Muscle layer of colon (tissue), 2 donors: ENCODE measurements at regions not wholly inside any gene's neighbourhood (a gene's known extent, or its start where the extent isn't known, plus 50 kb on each side); places are given as distances from the start of the nearest gene placed in this dataset.

Source experiments
- H3K27ac ChIP-seq: one replicate; pipeline ENCODE4 v1.7.0; 2013; ENCODE audit warnings: low read depth, mild to moderate bottlenecking, low read length, moderate library complexity
- H3K27me3 ChIP-seq, 2 donors: one replicate each; pipeline ENCODE4 v1.7.0; 2013; ENCODE audit warnings: low read length in 2 of 2, mild to moderate bottlenecking in 2 of 2; ENCODE audit not compliant: insufficient read depth in 2 of 2, control insufficient read depth in 1 of 2
- H3K36me3 ChIP-seq: one replicate; pipeline ENCODE4 v1.7.0; 2013; ENCODE audit warnings: mild to moderate bottlenecking, low read length; ENCODE audit not compliant: insufficient read depth
- H3K4me1 ChIP-seq: one replicate; pipeline ENCODE4 v1.7.0; 2013; ENCODE audit warnings: mild to moderate bottlenecking, low read length; ENCODE audit not compliant: insufficient read depth
- H3K4me3 ChIP-seq, 2 donors: one replicate each; pipeline ENCODE4 v1.7.0; 2013; ENCODE audit warnings: low read length in 2 of 2, low read depth in 1 of 2, mild to moderate bottlenecking in 1 of 2, moderate library complexity in 1 of 2
- H3K9ac ChIP-seq: one replicate; pipeline ENCODE4 v1.7.0; 2013; ENCODE audit warnings: low read length
- H3K9me3 ChIP-seq: one replicate; pipeline ENCODE4 v1.7.0; 2013; ENCODE audit warnings: mild to moderate bottlenecking, low read length
- donor health status: abdominal sarcoma.
- donor health status: Adenocarcinoma of cecum.

DNA sequence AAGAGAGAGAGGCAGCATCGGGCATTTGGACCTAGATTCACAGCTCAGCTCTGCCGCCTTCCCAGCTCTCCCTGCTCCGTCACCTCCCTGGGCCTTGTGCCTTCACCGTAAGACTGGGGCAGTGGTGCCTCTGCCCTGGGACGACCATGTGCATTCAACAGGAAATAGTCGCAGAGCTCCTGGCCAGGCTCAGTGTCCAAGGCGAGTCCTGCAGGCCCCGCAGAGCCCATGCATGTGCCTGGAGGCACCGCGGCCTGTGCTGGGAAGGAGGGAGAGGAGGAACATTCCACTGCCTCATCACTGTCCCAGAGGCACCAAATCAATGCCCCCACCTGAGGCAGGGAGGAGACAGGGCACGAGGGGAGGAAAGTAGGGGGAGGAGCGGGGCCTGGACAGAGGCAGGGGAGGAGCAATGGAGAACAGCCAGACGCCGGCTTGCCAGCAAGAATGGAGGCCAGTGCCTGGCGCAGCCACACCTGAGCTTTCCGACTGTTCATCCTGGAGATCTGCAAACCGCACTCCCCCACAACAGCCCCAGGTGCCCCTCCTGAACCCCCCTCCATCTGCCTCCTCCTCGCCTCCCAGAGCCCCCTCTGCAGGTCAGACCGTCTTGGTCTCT, 74.4 kb upstream of the PRR5 start:
- H3K36me3 ChIP-seq: no peaks in the 10 kb centered on the region
- no peak overlapping the region for H3K27ac ChIP-seq
- no peak overlapping the region for H3K4me3 ChIP-seq
- H3K9ac ChIP-seq: no peak overlapping the region
- H3K27me3 ChIP-seq: no peaks in the 10 kb centered on the region
- H3K4me1 ChIP-seq: no peaks in the 10 kb centered on the region
- H3K9me3 ChIP-seq: no peaks in the 10 kb centered on the region

DNA sequence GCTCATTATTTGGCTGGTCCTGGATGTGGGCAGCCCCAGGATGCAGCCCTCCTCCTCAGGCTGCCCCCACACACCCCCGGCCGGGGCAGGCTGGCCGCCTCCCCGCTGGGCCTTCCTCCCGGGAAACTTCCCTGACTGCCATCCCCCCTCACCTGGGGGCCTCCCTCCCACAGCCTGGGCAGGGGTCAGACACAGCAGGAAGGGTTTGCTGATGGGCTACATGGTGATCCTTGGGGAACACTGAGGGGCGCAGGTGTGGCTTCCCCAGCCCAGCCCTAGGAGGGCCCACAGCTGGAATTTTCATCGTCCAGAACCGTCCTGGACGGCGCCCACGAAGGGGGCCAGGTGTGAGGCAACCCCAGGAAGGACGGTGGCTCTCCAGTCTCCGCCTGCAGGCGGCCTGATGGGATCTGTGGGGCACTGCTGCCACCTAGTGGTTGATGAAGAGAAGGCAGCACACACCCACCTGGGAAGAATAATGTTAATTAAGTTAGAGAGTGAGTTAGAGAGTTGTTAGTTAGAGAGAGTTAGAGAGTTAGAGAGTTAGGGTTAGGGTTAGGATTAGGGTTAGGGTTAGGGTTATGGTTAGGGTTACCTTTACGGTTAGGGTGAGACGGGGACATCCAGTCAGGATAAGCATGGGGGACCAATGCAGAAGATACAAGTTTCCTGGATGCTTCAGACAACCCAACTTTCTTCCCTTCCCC, 75.9 kb upstream of the PRR5 start:
- no peaks in the 10 kb centered on the region for H3K36me3 ChIP-seq
- H3K27me3 ChIP-seq: no peaks in the 10 kb centered on the region
- no peak overlapping the region for H3K4me3 ChIP-seq
- no peaks in the 10 kb centered on the region for H3K9me3 ChIP-seq
- no peak overlapping the region for H3K9ac ChIP-seq
- H3K27ac ChIP-seq: no peak overlapping the region
- H3K4me1 ChIP-seq: no peaks in the 10 kb centered on the region

DNA sequence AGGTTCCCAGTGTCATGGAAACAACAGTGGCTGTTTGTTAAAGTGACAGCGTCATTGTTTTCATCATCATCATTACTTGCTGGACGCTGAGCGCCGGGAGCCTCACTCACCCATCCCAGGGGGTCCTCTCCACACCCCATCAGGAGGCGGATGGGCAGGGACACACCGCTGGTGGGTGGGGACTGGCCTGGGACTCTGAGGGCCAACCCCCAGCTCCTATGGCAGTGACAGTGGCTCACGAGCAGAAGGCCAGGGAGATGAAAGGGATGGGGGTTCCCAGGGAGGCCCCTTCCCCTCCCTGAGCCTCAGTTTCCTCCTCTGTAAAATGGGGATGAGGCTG, 76.6 kb upstream of the PRR5 start:
- no peak overlapping the region for H3K9ac ChIP-seq
- H3K27ac ChIP-seq: no peak overlapping the region
- no peak overlapping the region for H3K4me3 ChIP-seq
- peaks cover 0 to 4% of the 10 kb centered on the region in 2 donors for H3K27me3 ChIP-seq
- no peaks in the 10 kb centered on the region for H3K4me1 ChIP-seq
- no peaks in the 10 kb centered on the region for H3K9me3 ChIP-seq
- no peaks in the 10 kb centered on the region for H3K36me3 ChIP-seq

DNA sequence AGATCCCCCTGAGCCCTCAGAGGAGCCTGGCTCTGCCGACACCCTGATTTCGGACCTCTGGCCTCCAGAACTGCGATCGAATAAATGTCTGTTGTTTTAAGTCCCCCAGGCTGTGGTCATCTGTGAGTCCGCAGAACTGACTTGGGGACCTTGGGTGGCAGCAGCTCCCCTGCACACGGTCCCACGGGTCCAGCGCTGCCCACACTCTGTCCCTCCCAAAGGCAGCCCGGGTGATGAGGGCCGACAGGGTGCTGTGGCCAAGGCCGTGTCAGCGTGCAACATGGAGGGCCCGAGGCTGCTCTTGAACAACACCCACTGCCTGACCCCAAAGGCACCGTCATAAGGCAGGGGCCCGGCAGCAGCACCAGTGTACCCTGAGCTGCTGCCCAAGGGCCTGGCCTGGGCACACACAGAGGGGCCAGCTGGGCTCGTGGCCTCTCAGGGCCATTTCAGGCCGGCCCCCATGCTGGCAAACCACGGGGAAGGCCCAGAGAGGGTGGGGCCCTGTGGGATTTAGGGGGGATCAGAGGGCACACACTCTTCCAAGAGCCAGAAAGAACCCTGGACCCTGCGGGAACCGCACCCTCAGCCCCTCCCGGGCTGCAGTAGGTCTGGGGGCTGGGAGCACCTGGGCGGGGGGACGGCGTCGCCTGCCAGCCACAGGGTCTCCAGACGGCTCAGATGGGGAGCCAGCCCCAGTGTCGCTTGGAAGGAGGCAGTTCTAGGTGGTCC, 77.1 kb upstream of the PRR5 start:
- Histone ChIP-seq H3K27me3 (peaks cover 0 to 9% of the 10 kb centered on the region in 2 donors), H3K27ac (no peak overlapping the region), H3K9ac (no peak overlapping the region), H3K9me3 (no peaks in the 10 kb centered on the region), H3K36me3 (no peaks in the 10 kb centered on the region), H3K4me3 (no peak overlapping the region), H3K4me1 (no peaks in the 10 kb centered on the region)

DNA sequence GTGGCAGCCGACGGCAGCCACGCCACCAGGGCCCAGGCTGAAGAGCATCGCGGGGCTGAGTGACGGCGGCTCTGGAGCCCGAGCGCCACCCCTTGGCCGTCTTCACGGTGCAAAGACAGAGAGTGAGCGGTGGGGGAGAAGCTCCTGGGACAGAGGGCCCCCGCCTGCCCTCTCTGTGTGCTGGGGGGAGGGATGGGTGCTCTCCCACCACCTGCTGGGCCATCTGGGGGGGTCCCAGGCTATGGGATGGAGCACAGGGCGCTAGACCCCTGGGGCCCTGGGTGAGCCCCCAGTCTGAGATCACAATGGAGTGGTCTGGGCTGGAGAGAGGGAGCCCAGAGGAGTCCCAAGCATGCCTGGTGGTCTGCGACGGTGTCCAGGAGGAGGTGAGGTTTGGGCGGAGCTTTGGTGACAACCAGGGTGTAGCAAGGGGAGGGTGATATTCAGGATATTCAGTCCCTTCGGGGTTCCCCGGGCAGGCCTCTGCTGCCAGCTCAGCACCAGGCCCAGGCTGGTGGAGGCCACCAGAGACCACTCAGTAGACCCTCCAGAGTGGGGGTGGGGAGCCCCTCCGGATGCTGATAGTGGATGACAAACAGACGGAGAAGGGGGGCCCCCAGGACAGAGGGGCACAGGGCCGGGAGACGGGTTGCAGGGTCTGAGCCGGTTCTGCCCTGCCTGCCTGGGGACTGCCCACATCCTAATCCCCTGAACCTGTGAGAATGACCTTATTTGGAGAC, 78.1 kb upstream of the PRR5 start:
- no peak overlapping the region for H3K27ac ChIP-seq
- no peaks in the 10 kb centered on the region for H3K9me3 ChIP-seq
- no peaks in the 10 kb centered on the region for H3K4me1 ChIP-seq
- H3K27me3 ChIP-seq: peaks cover 0 to 13% of the 10 kb centered on the region in 2 donors
- H3K4me3 ChIP-seq: no peak overlapping the region
- no peak overlapping the region for H3K9ac ChIP-seq
- H3K36me3 ChIP-seq: no peaks in the 10 kb centered on the region

DNA sequence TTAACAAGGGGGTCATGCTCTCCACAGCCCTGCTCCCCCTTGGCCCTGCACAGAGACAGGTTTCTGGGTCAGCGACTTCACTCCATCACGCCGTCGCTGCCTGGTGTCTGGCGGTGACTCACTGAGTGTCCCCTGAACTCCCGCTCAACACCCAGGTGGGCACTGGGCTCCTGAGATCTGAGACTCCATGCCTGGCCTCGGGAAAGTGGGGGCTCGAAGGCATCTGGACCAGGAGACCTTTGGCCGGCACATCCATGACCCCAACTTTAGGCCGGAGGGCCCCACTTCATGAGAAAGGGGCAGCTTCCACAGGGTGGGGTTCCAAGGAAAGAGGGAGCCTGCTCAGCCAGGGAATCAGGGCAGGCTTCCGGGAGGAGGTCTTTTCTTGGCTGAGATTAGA, 79.3 kb upstream of the PRR5 start:
- H3K27me3 ChIP-seq: peaks cover 0 to 19% of the 10 kb centered on the region in 2 donors
- H3K27ac ChIP-seq: no peak overlapping the region
- no peaks in the 10 kb centered on the region for H3K4me1 ChIP-seq
- no peak overlapping the region for H3K4me3 ChIP-seq
- H3K9me3 ChIP-seq: no peaks in the 10 kb centered on the region
- no peaks in the 10 kb centered on the region for H3K36me3 ChIP-seq
- no peak overlapping the region for H3K9ac ChIP-seq

DNA sequence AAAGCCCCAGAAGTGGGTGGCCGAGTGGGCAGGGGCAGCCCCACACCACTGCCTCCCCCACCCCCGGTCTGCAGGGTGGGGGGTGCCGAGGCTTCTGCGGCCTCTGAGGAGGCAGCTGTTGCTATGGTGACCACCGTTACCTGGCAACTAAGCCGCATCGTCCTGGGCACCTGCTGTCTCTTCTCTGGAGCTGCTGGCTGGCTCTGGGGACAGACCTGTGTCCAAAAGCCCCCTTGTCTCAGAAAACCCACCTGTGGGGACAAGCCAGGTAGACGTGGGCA, 79.9 kb upstream of the PRR5 start:
- Histone ChIP-seq H3K4me3 (no peak overlapping the region), H3K9me3 (no peaks in the 10 kb centered on the region), H3K9ac (no peak overlapping the region), H3K36me3 (no peaks in the 10 kb centered on the region), H3K4me1 (no peaks in the 10 kb centered on the region), H3K27me3 (peaks cover 0 to 19% of the 10 kb centered on the region in 2 donors), H3K27ac (no peak overlapping the region)

DNA sequence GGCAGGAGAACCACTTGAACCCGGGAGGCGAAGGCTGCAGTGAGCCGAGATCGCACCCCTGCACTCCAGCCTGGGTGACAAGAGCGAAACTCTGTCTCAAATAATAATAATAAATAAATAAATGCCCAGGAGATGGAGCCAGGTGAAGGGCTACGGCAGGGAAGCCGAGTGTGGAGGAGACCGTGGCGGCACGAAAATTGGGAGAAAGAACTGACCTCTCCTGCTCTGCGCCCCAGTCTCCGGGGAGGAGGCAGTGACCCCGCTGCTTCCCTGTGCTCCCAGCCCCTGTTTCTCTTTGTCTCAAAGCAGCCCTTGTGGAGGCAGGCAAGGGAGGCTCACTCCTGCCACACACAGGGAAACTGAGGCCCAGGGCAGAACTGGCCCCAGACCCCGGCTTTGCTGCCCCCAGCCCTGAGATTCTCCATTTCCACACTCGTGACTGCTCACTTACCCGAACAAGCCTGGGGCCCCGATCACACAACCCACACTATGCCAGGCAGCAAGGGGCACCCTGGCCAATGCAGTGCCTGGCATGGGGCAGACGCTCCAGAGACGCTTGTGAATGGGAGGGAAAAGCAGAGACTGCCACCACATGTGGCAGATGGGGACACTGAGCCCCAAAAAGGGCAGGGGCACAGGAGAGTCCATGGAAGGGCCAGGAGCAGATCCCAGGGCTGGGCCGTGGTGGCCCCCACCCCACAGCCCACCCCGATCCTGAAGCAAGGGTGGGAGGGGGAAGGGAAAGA, 80.4 kb upstream of the PRR5 start:
- H3K4me1 ChIP-seq: no peaks in the 10 kb centered on the region
- no peaks in the 10 kb centered on the region for H3K36me3 ChIP-seq
- H3K9ac ChIP-seq: no peak overlapping the region
- H3K27ac ChIP-seq: no peak overlapping the region
- no peak overlapping the region for H3K4me3 ChIP-seq
- H3K27me3 ChIP-seq: peaks cover 0 to 19% of the 10 kb centered on the region in 2 donors
- no peaks in the 10 kb centered on the region for H3K9me3 ChIP-seq

DNA sequence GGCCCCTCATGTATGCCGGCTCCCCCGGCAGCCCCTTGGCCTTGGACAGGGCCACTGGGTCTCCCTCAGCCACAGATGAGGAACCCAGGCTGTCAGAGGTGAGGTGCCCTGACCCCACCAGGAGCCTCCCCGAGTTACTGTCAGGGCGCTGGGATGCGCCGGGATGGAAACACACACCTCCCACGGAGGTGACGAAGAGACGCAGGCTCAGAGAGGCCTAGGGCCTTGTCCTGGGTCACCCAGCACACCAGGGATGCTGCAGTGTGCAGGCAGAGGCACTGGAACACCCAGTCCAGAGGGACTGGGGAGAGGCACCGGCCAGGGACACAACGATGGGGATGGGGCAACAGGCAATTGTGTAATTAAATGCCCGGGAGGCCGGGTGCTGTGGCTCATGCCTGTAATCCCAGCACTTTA, 81.2 kb upstream of the PRR5 start:
- no peak overlapping the region for H3K9ac ChIP-seq
- no peaks in the 10 kb centered on the region for H3K4me1 ChIP-seq
- H3K4me3 ChIP-seq: no peak overlapping the region
- H3K27ac ChIP-seq: no peak overlapping the region
- H3K9me3 ChIP-seq: no peaks in the 10 kb centered on the region
- H3K27me3 ChIP-seq: peaks cover 0 to 19% of the 10 kb centered on the region in 2 donors
- H3K36me3 ChIP-seq: no peaks in the 10 kb centered on the region

DNA sequence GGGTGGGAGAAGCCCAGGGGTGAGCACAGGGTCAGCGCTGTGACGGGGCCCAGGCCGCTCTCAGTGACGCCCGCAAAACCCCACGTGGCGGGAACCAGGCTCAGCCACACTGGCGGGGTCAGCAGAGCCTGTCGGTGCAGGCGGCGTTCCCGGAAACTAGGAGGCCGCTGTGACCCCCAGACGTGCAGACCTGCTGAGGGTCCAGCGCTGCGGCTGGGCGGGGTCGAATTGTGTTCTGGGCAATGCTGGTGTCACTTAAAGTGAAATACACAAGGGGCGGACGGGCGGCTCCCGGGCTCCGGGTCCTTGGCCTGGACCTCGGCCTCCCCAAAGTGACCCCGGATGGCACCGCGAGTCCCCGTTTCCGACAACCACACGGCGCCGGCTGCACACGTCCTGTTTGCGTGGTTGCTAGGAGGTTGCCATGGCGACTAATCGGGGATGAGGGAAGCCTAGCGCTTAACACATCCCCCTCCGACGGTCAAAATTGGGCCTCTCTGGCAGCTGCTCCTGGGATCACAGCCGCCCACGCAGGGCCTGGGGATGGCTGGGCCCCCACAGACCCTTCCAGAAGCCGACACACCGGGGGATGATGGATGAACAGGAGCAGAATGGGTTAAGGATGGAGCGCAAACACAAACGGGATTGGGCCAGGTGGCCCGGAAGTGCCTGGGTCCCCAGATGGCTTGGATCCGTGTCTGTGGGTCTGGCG, 81.7 kb upstream of the PRR5 start:
- no peaks in the 10 kb centered on the region for H3K4me1 ChIP-seq
- no peaks in the 10 kb centered on the region for H3K36me3 ChIP-seq
- H3K27me3 ChIP-seq: peaks cover 0 to 19% of the 10 kb centered on the region in 2 donors
- H3K4me3 ChIP-seq: no peak overlapping the region
- no peaks in the 10 kb centered on the region for H3K9me3 ChIP-seq
- no peak overlapping the region for H3K27ac ChIP-seq
- no peak overlapping the region for H3K9ac ChIP-seq
